ENCODE measurements at regions not wholly inside any gene's neighbourhood (a gene's known extent, or its start where the extent isn't known, plus 50 kb on each side); places are given as distances from the start of the nearest gene placed in this dataset.

- TF ChIP-seq CREB1 (CRISPR knock-in tag; IDR thresholded peaks at IDR 0.05; ENCODE audit: low read depth) (no peak), JUNB (IDR thresholded peaks at IDR 0.05; ENCODE audit: unreplicated experiment) (no peak), ZNF114 (CRISPR knock-in tag; IDR thresholded peaks at IDR 0.05) (no peak), EZH2 (IDR thresholded peaks at IDR 0.05; ENCODE audit: low read depth, unreplicated experiment) (no peak), POLR2AphosphoS5 (IDR thresholded peaks at IDR 0.05; ENCODE audit: low read depth) (no peak), NANOG (IDR thresholded peaks at IDR 0.05; ENCODE audit: borderline replicate concordance) (no peak), EZH2phosphoT487 (IDR thresholded peaks at IDR 0.05; ENCODE audit: unreplicated experiment) (no peak), REST (IDR thresholded peaks at IDR 0.05; ENCODE audit: unreplicated experiment) (no peak), ETS1 (IDR thresholded peaks at IDR 0.05) (no peak)
- TF ChIP-seq, protein P1, sequence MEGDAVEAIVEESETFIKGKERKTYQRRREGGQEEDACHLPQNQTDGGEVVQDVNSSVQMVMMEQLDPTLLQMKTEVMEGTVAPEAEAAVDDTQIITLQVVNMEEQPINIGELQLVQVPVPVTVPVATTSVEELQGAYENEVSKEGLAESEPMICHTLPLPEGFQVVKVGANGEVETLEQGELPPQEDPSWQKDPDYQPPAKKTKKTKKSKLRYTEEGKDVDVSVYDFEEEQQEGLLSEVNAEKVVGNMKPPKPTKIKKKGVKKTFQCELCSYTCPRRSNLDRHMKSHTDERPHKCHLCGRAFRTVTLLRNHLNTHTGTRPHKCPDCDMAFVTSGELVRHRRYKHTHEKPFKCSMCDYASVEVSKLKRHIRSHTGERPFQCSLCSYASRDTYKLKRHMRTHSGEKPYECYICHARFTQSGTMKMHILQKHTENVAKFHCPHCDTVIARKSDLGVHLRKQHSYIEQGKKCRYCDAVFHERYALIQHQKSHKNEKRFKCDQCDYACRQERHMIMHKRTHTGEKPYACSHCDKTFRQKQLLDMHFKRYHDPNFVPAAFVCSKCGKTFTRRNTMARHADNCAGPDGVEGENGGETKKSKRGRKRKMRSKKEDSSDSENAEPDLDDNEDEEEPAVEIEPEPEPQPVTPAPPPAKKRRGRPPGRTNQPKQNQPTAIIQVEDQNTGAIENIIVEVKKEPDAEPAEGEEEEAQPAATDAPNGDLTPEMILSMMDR (conservative IDR thresholded peaks at IDR 0.05; ENCODE audit: low read depth in 2 of 2): no peak
Measured at GRCh38 chr18:39166776-39167175, 1601.2 kb upstream of the CELF4 start.

Measured in GM23338 (cell line).